GM12875 (cell line): ENCODE measurements at regions not wholly inside any gene's neighbourhood (a gene's known extent, or its start where the extent isn't known, plus 50 kb on each side); places are given as distances from the start of the nearest gene placed in this dataset.
"Not testable (repeated sequence)": the region's sequence is repeated elsewhere in the genome, so short reads cannot be mapped to it uniquely, and the experiment has no call there.

Experiments
- H3K4me3 ChIP-seq: one replicate; pipeline ENCODE4 v1.5.1; 2011; ENCODE audit warnings: low read depth, low read length, control low read depth
- TF ChIP-seq, protein P1 (sequence below): IDR thresholded peaks from 2 replicates; pipeline ENCODE4 v1.5.1; 2011; ENCODE audit warnings: low read depth, mild to moderate bottlenecking, control low read depth, inconsistent platforms, low read length, moderate library complexity, borderline replicate concordance; ENCODE audit not compliant: insufficient read depth

DNA sequence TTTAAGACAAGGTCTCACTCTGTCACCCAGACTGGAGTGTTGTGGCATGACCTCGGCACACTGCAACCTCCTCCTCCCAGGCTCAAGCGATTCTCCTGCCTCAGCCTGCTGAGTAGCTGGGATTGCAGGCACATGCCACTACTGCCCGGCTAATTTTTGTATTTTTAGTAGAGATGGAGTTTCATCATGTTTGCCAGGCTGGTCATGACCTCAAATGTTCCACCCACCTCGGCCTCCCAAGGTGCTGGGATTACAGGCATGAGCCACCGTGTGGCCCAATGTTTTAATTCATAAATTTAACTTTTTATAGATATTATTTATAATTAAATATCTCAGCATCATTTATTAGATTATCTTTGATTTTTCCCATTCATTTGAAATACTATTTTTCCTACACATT, 658.0 kb upstream of the NRG3 start:
- no peak overlapping the region for H3K4me3 ChIP-seq
- TF ChIP-seq, protein P1, sequence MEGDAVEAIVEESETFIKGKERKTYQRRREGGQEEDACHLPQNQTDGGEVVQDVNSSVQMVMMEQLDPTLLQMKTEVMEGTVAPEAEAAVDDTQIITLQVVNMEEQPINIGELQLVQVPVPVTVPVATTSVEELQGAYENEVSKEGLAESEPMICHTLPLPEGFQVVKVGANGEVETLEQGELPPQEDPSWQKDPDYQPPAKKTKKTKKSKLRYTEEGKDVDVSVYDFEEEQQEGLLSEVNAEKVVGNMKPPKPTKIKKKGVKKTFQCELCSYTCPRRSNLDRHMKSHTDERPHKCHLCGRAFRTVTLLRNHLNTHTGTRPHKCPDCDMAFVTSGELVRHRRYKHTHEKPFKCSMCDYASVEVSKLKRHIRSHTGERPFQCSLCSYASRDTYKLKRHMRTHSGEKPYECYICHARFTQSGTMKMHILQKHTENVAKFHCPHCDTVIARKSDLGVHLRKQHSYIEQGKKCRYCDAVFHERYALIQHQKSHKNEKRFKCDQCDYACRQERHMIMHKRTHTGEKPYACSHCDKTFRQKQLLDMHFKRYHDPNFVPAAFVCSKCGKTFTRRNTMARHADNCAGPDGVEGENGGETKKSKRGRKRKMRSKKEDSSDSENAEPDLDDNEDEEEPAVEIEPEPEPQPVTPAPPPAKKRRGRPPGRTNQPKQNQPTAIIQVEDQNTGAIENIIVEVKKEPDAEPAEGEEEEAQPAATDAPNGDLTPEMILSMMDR: no peak

DNA sequence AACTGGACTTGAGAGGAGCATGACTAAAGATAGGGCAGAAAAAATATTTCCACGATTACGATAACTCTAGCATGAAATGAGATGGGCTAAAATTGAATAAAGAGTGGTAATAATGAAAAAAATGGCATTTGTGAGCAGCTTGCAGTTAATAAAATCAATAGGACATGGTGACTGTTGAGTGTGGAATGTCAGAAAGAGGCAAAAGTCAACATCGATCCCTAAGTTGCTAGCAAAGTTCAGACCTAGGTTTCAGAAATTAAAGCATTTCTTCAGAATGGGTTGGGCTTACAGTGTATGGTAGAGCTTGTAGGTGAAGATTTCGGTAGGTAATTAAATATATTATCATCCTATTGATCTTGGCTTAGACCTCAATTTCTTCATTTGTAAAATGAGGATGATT, 656.7 kb upstream of the NRG3 start:
- TF ChIP-seq, protein P1: no peak
- H3K4me3 ChIP-seq: no peak overlapping the region

DNA sequence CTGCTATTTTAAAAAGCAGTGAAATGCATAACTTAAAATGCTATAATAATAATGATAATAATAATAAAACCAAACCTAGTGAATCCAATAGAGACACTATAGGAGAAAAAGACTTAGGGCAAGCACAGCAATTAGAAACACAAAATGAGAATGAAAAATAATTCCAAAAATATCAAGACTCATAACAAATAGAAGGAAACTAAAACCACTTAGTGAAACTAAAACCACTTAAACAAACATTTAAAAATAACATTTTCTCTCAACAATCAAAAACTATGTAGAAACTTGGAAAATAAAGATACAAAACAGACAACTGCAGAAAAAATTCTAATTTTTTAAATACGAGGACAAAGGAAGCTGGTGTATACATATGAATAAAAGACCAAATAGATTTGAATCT, 655.2 kb upstream of the NRG3 start:
- H3K4me3 ChIP-seq: no peak overlapping the region
- TF ChIP-seq, protein P1: no peak

DNA sequence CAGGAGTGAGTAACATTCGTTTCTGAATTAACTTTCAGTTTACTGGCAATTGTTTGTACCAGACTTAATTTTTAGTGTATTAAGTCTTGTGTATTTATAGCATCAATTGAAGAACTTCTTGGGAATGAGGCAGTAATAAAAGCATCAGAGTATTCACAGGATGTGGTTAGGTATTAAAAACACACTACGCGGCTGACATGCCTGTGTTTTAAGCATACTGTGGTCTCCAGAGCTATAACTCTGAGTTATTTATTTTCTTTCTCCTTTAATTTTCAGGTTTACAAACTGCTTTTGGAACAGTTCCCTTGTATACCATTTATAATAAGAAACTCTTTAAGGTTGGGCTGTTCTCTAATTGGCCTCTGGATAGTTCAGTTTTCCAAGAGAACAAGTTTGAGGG, 626.1 kb upstream of the NRG3 start:
- TF ChIP-seq, protein P1: no peak
- no peak overlapping the region for H3K4me3 ChIP-seq

DNA sequence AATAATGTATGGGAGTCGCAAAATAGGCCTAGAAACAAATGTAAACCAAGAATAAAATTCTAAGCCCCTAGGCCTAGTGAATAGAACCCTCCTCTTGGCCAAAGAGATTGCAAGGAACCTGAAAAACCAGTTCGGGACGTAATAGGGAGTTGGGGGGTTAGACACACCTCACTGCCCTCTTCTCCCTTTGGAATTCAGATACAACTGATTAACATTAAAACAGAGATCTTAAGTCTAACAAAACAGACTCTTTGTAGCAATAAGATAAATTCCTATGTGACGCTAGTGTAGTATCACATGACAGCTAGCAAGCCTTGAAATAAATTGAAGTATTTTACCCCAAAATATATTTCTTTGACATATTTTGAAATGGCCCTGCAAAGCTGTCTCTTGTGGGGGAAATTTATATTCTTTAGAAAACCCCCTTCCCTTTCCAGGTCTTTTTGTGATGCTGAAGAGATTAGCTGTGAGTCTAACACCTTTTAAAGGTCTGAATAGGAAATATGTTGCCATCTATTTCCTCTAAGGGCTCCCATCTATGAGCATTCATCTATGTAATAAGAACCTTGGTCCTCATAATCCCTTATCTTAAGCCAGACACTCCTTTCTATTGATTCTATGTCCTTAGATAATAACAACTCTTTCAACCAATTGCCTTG, 623.4 kb upstream of the NRG3 start:
- TF ChIP-seq, protein P1: no peak
- no peak overlapping the region for H3K4me3 ChIP-seq

DNA sequence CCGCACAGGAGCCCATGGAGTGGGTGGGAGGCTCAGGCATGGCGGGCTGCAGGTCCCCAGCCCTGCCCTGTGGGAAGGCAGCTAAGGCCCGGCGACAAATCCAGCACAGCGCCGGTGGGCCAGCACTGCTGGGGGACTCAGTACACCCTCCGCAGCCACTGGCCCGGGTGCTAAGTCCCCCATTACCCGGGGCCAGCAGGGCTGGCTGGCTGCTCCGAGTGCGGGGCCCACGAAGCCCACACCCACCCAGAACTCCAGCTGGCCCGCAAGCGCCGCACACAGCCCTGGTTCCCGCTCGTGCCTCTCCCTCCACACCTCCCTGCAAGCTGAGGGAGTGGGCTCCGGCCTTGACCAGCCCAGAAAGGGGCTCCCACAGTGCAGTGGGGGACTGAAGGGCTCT, 610.0 kb upstream of the NRG3 start:
- H3K4me3 ChIP-seq: not testable (repeated sequence)

DNA sequence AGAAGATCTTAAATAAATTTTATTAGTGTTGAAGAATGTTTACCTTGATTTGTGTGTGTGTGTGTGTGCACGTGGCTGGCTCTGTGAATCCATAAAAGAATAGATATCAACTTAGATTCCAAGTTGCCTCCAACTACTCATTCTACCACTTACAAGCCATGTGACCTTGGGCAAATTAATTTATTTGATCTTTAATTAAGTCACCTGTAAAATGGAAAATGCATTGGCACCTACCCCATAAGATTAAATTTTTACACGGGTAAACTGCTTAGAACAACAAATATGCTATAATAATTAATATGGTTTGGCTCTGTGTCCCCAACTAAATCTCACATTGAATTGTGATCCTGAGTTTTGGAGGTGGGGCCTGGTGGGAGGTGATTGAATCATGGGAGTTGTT, 604.9 kb upstream of the NRG3 start:
- TF ChIP-seq, protein P1: no peak
- no peak overlapping the region for H3K4me3 ChIP-seq
